ENCODE measurements at regions not wholly inside any gene's neighbourhood (a gene's known extent, or its start where the extent isn't known, plus 50 kb on each side); places are given as distances from the start of the nearest gene placed in this dataset.

- Histone ChIP-seq H3K4me3 (ENCODE audit: low read length) (no peak overlapping the region), H3K27me3 (ENCODE audit: insufficient read depth, low read length, poor library complexity, severe bottlenecking) (no peaks in the 10 kb centered on the region), H3K27ac (ENCODE audit: low read depth, low read length) (no peak overlapping the region), H3K9me3 (ENCODE audit: low read length) (no peaks in the 10 kb centered on the region), H3K36me3 (ENCODE audit: insufficient read depth, low read length) (no peaks in the 10 kb centered on the region), H3K4me1 (ENCODE audit: insufficient read depth, low read length) (no peaks in the 10 kb centered on the region)
- Mint-ChIP-seq H3K27ac (no peak overlapping the region), H3K36me3 (no peaks in the 10 kb centered on the region), H3K4me3 (no peak overlapping the region), H3K27me3 (no peaks in the 10 kb centered on the region), H3K9me3 (no peaks in the 10 kb centered on the region), H3K4me1 (no peaks in the 10 kb centered on the region)
- POLR2A ChIA-PET = no interaction called here
- CTCF ChIA-PET = no interaction called here
- DNase-seq = no peak
These were observed 677.4 kb upstream of the HS6ST1 start for GRCh38 chr2:128996078-128996477.

GRCh38 chr2:128997166-128997866, 678.6 kb upstream of the HS6ST1 start:
- no peak overlapping the region for H3K27ac ChIP-seq (ENCODE audit: low read depth, low read length)
- Mint-ChIP-seq H3K27ac (no peak overlapping the region), H3K27me3 (no peaks in the 10 kb centered on the region), H3K4me1 (no peaks in the 10 kb centered on the region), H3K36me3 (no peaks in the 10 kb centered on the region), H3K9me3 (no peaks in the 10 kb centered on the region), H3K4me3 (no peak overlapping the region)
- H3K4me1 ChIP-seq (ENCODE audit: insufficient read depth, low read length) = no peaks in the 10 kb centered on the region
- H3K9me3 ChIP-seq (ENCODE audit: low read length) = no peaks in the 10 kb centered on the region
- H3K27me3 ChIP-seq (ENCODE audit: insufficient read depth, low read length, poor library complexity, severe bottlenecking) = no peaks in the 10 kb centered on the region
- no peak for DNase-seq
- H3K4me3 ChIP-seq (ENCODE audit: low read length) = no peak overlapping the region
- H3K36me3 ChIP-seq (ENCODE audit: insufficient read depth, low read length) = no peaks in the 10 kb centered on the region
- CTCF ChIA-PET = no interaction called here
- POLR2A ChIA-PET = no interaction called here

GRCh38 chr2:129001926-129002325, 683.3 kb upstream of the HS6ST1 start:
- Mint-ChIP-seq H3K27me3 (no peaks in the 10 kb centered on the region), H3K9me3 (peaks cover 0 to 2% (median 0%) of the 10 kb centered on the region in 5 donors), H3K27ac (no peak overlapping the region), H3K4me3 (no peak overlapping the region), H3K36me3 (no peaks in the 10 kb centered on the region), H3K4me1 (no peaks in the 10 kb centered on the region)
- Histone ChIP-seq H3K9me3 (ENCODE audit: low read length) (no peaks in the 10 kb centered on the region), H3K4me1 (ENCODE audit: insufficient read depth, low read length) (no peaks in the 10 kb centered on the region), H3K4me3 (ENCODE audit: low read length) (no peak overlapping the region), H3K27me3 (ENCODE audit: insufficient read depth, low read length, poor library complexity, severe bottlenecking) (no peaks in the 10 kb centered on the region), H3K36me3 (ENCODE audit: insufficient read depth, low read length) (no peaks in the 10 kb centered on the region), H3K27ac (ENCODE audit: low read depth, low read length) (no peak overlapping the region)
- POLR2A ChIA-PET = no interaction called here
- no peak for DNase-seq
- CTCF ChIA-PET = no interaction called here

GRCh38 chr2:129002751-129003150, 684.1 kb upstream of the HS6ST1 start:
- Histone ChIP-seq H3K27ac (ENCODE audit: low read depth, low read length) (no peak overlapping the region), H3K9me3 (ENCODE audit: low read length) (no peaks in the 10 kb centered on the region), H3K4me1 (ENCODE audit: insufficient read depth, low read length) (no peaks in the 10 kb centered on the region), H3K36me3 (ENCODE audit: insufficient read depth, low read length) (no peaks in the 10 kb centered on the region), H3K4me3 (ENCODE audit: low read length) (no peak overlapping the region), H3K27me3 (ENCODE audit: insufficient read depth, low read length, poor library complexity, severe bottlenecking) (no peaks in the 10 kb centered on the region)
- ChIA-PET CTCF (no interaction called here), POLR2A (no interaction called here)
- Mint-ChIP-seq H3K9me3 (peaks cover 0 to 2% (median 0%) of the 10 kb centered on the region in 5 donors), H3K4me1 (no peaks in the 10 kb centered on the region), H3K27ac (no peak overlapping the region), H3K27me3 (no peaks in the 10 kb centered on the region), H3K4me3 (no peak overlapping the region), H3K36me3 (no peaks in the 10 kb centered on the region)
- DNase-seq = no peak

- CTCF ChIA-PET = no interaction called here
- H3K36me3 Mint-ChIP-seq = no peaks in the 10 kb centered on the region
- H3K4me3 ChIP-seq (ENCODE audit: low read length) = no peak overlapping the region
- H3K27me3 Mint-ChIP-seq = no peaks in the 10 kb centered on the region
- no peak for DNase-seq
- POLR2A ChIA-PET = no interaction called here
- H3K4me1 Mint-ChIP-seq = no peaks in the 10 kb centered on the region
- H3K4me1 ChIP-seq (ENCODE audit: insufficient read depth, low read length) = no peaks in the 10 kb centered on the region
- H3K9me3 ChIP-seq (ENCODE audit: low read length) = no peaks in the 10 kb centered on the region
- H3K27ac Mint-ChIP-seq = no peak overlapping the region
- H3K9me3 Mint-ChIP-seq = peaks cover 0 to 5% (median 0%) of the 10 kb centered on the region in 5 donors
- no peak overlapping the region for H3K27ac ChIP-seq (ENCODE audit: low read depth, low read length)
- no peaks in the 10 kb centered on the region for H3K27me3 ChIP-seq (ENCODE audit: insufficient read depth, low read length, poor library complexity, severe bottlenecking)
- H3K4me3 Mint-ChIP-seq = no peak overlapping the region
- H3K36me3 ChIP-seq (ENCODE audit: insufficient read depth, low read length) = no peaks in the 10 kb centered on the region
These were observed 685.8 kb upstream of the HS6ST1 start for GRCh38 chr2:129004485-129004884.

- H3K36me3 Mint-ChIP-seq = no peaks in the 10 kb centered on the region
- Histone ChIP-seq H3K27me3 (ENCODE audit: insufficient read depth, low read length, poor library complexity, severe bottlenecking) (no peaks in the 10 kb centered on the region), H3K27ac (ENCODE audit: low read depth, low read length) (no peak overlapping the region), H3K4me3 (ENCODE audit: low read length) (no peak overlapping the region), H3K36me3 (ENCODE audit: insufficient read depth, low read length) (no peaks in the 10 kb centered on the region), H3K9me3 (ENCODE audit: low read length) (no peaks in the 10 kb centered on the region), H3K4me1 (ENCODE audit: insufficient read depth, low read length) (no peaks in the 10 kb centered on the region)
- H3K27me3 Mint-ChIP-seq = no peaks in the 10 kb centered on the region
- no peak overlapping the region for H3K27ac Mint-ChIP-seq
- POLR2A ChIA-PET = no interaction called here
- CTCF ChIA-PET = no interaction called here
- H3K9me3 Mint-ChIP-seq = peaks cover 0 to 5% (median 0%) of the 10 kb centered on the region in 5 donors
- no peak for DNase-seq
- H3K4me1 Mint-ChIP-seq = no peaks in the 10 kb centered on the region
- no peak overlapping the region for H3K4me3 Mint-ChIP-seq
These were observed 686.3 kb upstream of the HS6ST1 start for GRCh38 chr2:129004940-129005490.

- CTCF ChIA-PET = no interaction called here
- H3K36me3 Mint-ChIP-seq = no peaks in the 10 kb centered on the region
- H3K9me3 ChIP-seq (ENCODE audit: low read length) = no peaks in the 10 kb centered on the region
- H3K4me3 ChIP-seq (ENCODE audit: low read length) = no peak overlapping the region
- no peaks in the 10 kb centered on the region for H3K4me1 ChIP-seq (ENCODE audit: insufficient read depth, low read length)
- no peak for DNase-seq
- no peaks in the 10 kb centered on the region for H3K36me3 ChIP-seq (ENCODE audit: insufficient read depth, low read length)
- H3K27me3 ChIP-seq (ENCODE audit: insufficient read depth, low read length, poor library complexity, severe bottlenecking) = no peaks in the 10 kb centered on the region
- H3K4me3 Mint-ChIP-seq = no peak overlapping the region
- no peaks in the 10 kb centered on the region for H3K27me3 Mint-ChIP-seq
- no peak overlapping the region for H3K27ac Mint-ChIP-seq
- POLR2A ChIA-PET = no interaction called here
- no peaks in the 10 kb centered on the region for H3K4me1 Mint-ChIP-seq
- peaks cover 0 to 5% (median 0%) of the 10 kb centered on the region in 5 donors for H3K9me3 Mint-ChIP-seq
- H3K27ac ChIP-seq (ENCODE audit: low read depth, low read length) = no peak overlapping the region
These were observed 687.6 kb upstream of the HS6ST1 start for GRCh38 chr2:129006135-129006886.

- no peak overlapping the region for H3K4me3 ChIP-seq (ENCODE audit: low read length)
- H3K27ac Mint-ChIP-seq = no peak overlapping the region
- ChIA-PET POLR2A (no interaction called here), CTCF (no interaction called here)
- no peaks in the 10 kb centered on the region for H3K27me3 Mint-ChIP-seq
- no peaks in the 10 kb centered on the region for H3K4me1 ChIP-seq (ENCODE audit: insufficient read depth, low read length)
- peaks cover 0 to 5% (median 0%) of the 10 kb centered on the region in 5 donors for H3K9me3 Mint-ChIP-seq
- H3K27me3 ChIP-seq (ENCODE audit: insufficient read depth, low read length, poor library complexity, severe bottlenecking) = no peaks in the 10 kb centered on the region
- no peak overlapping the region for H3K4me3 Mint-ChIP-seq
- H3K9me3 ChIP-seq (ENCODE audit: low read length) = no peaks in the 10 kb centered on the region
- no peaks in the 10 kb centered on the region for H3K36me3 ChIP-seq (ENCODE audit: insufficient read depth, low read length)
- H3K36me3 Mint-ChIP-seq = no peaks in the 10 kb centered on the region
- no peak overlapping the region for H3K27ac ChIP-seq (ENCODE audit: low read depth, low read length)
- H3K4me1 Mint-ChIP-seq = no peaks in the 10 kb centered on the region
- no peak for DNase-seq
These were observed 688.2 kb upstream of the HS6ST1 start for GRCh38 chr2:129006901-129007300.
